PC-9 (cell line): ENCODE measurements at regions not wholly inside any gene's neighbourhood (a gene's known extent, or its start where the extent isn't known, plus 50 kb on each side); places are given as distances from the start of the nearest gene placed in this dataset.

Experiments
- BruUV-seq: library from RNA; stranded (reverse); fragments of 400-500 nt; replicated peaks from 2 replicates; lab custom pipeline; 2021; lab: Mats Ljungman, UMichigan
- CTCF ChIA-PET: fragments of 300-600 bp; sonication (Branson Sonifier 250); formaldehyde crosslinking; loops from one replicate; lab custom pipeline; 2022; ENCODE audit warnings: antibody characterized with exemption; lab: Charles Lee
- POLR2A ChIA-PET: fragments of 300-600 bp; sonication (Branson Sonifier 250); formaldehyde crosslinking; loops from one replicate; lab custom pipeline; 2022; ENCODE audit warnings: antibody characterized with exemption; ENCODE audit not compliant: unreplicated experiment; lab: Charles Lee
- DNase-seq, 2 experiments: peaks; one replicate each; pipeline versions ENCODE4 v3.0.0 to v3.0.0-alpha.2; 2015 to 2022; ENCODE audit warnings: mixed read lengths in 1 of 2
- H2AFZ ChIP-seq: fragments of 200-600 bp; sonication (generic); 2 replicates; pipeline ENCODE4 v1.8.1; 2017; ENCODE audit warnings: antibody characterized with exemption
- H3F3A ChIP-seq: fragments of 200-600 bp; sonication (generic); 2 replicates; pipeline ENCODE4 v1.8.1; 2017; ENCODE audit warnings: antibody characterized with exemption, mild to moderate bottlenecking, low read depth; ENCODE audit not compliant: insufficient read depth
- H3K27ac ChIP-seq: fragments of 200-600 bp; sonication (generic); 2 replicates; pipeline ENCODE4 v1.6.1; 2016; ENCODE audit warnings: mixed run types
- H3K27me3 ChIP-seq: fragments of 200-600 bp; sonication (generic); 2 replicates; pipeline ENCODE4 v1.6.1; 2016; ENCODE audit warnings: low read depth, mixed run types; ENCODE audit not compliant: insufficient read depth
- H3K36me3 ChIP-seq: fragments of 200-600 bp; sonication (generic); 2 replicates; pipeline ENCODE4 v1.6.1; 2016; ENCODE audit warnings: low read depth, mixed run types
- H3K4me1 ChIP-seq: fragments of 200-600 bp; sonication (generic); replicated peaks from 2 replicates; pipeline ENCODE4 v1.6.1; 2016; ENCODE audit warnings: mixed run types; ENCODE audit not compliant: insufficient read depth
- H3K4me2 ChIP-seq: fragments of 200-600 bp; sonication (generic); 2 replicates; pipeline ENCODE4 v1.6.1; 2017; ENCODE audit warnings: mixed run types
- H3K4me3 ChIP-seq: fragments of 200-600 bp; sonication (generic); 2 replicates; pipeline ENCODE4 v1.6.1; 2016; ENCODE audit warnings: mixed run types
- H3K79me2 ChIP-seq: fragments of 200-600 bp; sonication (generic); 2 replicates; pipeline ENCODE4 v1.6.1; 2017; ENCODE audit warnings: low read depth, mixed run types
- H3K9me2 ChIP-seq: fragments of 200-600 bp; sonication (generic); 2 replicates; pipeline ENCODE4 v1.8.1; 2017; ENCODE audit warnings: mild to moderate bottlenecking; ENCODE audit not compliant: insufficient read depth
- H3K9me3 ChIP-seq: fragments of 200-600 bp; sonication (generic); 2 replicates; pipeline ENCODE4 v1.8.1; 2016; ENCODE audit warnings: low read depth; ENCODE audit not compliant: insufficient read depth
- H4K20me1 ChIP-seq: fragments of 200-600 bp; sonication (generic); 2 replicates; pipeline ENCODE4 v1.8.1; 2017; ENCODE audit not compliant: insufficient read depth
- EZH2 ChIP-seq: fragments of 200-600 bp; sonication (generic); IDR thresholded peaks from 2 replicates; pipeline ENCODE4 v1.8.0; 2017; ENCODE audit warnings: antibody characterized with exemption, low read depth
- intact Hi-C: fragments of 100-400 bp; cut with micrococcal nuclease; formaldehyde crosslinking; loops from one replicate; pipeline ENCODE4 v1.10.0; 2022; ENCODE audit not compliant: unreplicated experiment
- TF ChIP-seq, protein P1 (sequence below): fragments of 200-600 bp; sonication (generic); conservative IDR thresholded peaks from 2 replicates; pipeline ENCODE4 v1.6.1; 2017; ENCODE audit warnings: mixed run types, antibody characterized with exemption, mild to moderate bottlenecking, moderate library complexity

DNA sequence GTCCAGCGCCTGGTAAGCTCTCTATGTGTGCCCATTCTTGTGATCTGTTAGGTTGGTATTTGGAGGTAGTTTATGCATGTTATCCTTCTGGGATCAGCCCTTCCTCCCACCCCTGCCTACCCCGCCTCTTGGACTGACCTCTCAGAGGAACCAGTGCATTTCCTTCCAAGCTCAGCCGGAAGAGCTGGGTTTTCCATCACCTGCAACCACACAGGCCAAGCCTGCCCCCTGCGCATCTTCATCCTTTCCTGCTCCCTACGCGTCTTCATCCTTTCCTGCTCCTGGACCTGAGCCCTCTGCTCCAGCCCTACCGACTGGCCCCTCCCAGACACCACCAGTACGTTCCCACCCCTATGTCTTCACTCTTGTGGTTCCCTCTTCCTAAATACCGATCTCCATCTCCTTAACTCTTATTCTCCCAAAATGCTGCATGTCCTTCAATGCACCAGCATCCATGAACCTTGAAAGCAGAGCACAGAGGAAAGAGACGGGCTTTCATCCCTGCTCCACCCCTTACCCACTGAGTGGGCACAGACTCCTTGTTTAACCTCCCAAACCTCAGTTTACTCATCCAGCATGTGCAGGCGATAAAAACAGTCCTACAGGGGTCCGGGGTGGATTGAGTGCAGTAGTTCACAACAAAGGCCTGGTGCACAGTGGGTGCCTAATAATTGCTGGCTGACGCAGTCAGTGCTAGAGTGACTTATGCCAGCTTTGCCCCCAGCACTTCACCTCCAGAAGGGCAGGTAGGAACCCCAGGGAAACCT lies 526.3 kb downstream of the MATN1 start:
- no TSS peak for BruUV-seq
- Histone ChIP-seq H3K9me3 (no peaks in the 10 kb centered on the region), H3K4me3 (no peak overlapping the region), H3F3A (no peaks in the 10 kb centered on the region), H3K27ac (no peak overlapping the region), H3K4me2 (no peak overlapping the region), H2AFZ (no peak overlapping the region), H3K4me1 (no peaks in the 10 kb centered on the region), H3K36me3 (no peaks in the 10 kb centered on the region), H3K27me3 (0 out of 2 replicates have a peak, but pooled peaks cover 14% of the 10 kb centered on the region), H4K20me1 (no peaks in the 10 kb centered on the region), H3K9me2 (no peaks in the 10 kb centered on the region), H3K79me2 (no peaks in the 10 kb centered on the region)
- CTCF ChIA-PET: no interaction called here
- DNase-seq: no peak
- POLR2A ChIA-PET: no interaction called here
- intact Hi-C loops: no loop called here
- TF ChIP-seq EZH2: no peak
- TF ChIP-seq, protein P1, sequence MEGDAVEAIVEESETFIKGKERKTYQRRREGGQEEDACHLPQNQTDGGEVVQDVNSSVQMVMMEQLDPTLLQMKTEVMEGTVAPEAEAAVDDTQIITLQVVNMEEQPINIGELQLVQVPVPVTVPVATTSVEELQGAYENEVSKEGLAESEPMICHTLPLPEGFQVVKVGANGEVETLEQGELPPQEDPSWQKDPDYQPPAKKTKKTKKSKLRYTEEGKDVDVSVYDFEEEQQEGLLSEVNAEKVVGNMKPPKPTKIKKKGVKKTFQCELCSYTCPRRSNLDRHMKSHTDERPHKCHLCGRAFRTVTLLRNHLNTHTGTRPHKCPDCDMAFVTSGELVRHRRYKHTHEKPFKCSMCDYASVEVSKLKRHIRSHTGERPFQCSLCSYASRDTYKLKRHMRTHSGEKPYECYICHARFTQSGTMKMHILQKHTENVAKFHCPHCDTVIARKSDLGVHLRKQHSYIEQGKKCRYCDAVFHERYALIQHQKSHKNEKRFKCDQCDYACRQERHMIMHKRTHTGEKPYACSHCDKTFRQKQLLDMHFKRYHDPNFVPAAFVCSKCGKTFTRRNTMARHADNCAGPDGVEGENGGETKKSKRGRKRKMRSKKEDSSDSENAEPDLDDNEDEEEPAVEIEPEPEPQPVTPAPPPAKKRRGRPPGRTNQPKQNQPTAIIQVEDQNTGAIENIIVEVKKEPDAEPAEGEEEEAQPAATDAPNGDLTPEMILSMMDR: no peak

DNA sequence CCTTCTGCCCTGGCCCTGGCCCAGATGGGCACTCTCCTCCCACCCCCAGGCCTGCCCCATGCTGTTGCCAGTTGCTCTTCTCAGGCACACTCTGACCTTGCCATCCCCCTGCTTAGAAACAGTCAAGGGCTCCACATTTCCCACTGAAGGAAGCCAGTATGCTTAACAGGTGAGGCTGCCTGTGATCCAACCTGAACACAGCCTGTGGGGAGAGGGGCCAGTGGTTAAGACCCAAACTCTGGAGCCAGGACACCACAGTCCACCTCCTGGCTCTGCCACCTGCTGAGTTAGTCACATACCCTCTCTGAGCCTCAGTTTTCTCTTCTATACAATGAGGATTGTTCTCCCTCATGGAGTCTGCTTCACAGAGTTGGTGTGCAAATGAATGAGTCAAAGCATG lies 526.9 kb downstream of the MATN1 start:
- POLR2A ChIA-PET: no interaction called here
- no peak overlapping the region for H2AFZ ChIP-seq
- H3K4me3 ChIP-seq: no peak overlapping the region
- 0 out of 2 replicates have a peak, but pooled peaks cover 14% of the 10 kb centered on the region for H3K27me3 ChIP-seq
- H4K20me1 ChIP-seq: no peaks in the 10 kb centered on the region
- no peak overlapping the region for H3K27ac ChIP-seq
- no peak for DNase-seq
- H3F3A ChIP-seq: no peaks in the 10 kb centered on the region
- H3K79me2 ChIP-seq: no peaks in the 10 kb centered on the region
- BruUV-seq: no TSS peak
- intact Hi-C loops: no loop called here
- H3K4me2 ChIP-seq: no peak overlapping the region
- CTCF ChIA-PET: no interaction called here
- H3K36me3 ChIP-seq: no peaks in the 10 kb centered on the region
- H3K9me3 ChIP-seq: no peaks in the 10 kb centered on the region
- no peaks in the 10 kb centered on the region for H3K9me2 ChIP-seq
- H3K4me1 ChIP-seq: no peaks in the 10 kb centered on the region
- no peak for TF ChIP-seq EZH2
- TF ChIP-seq, protein P1: no peak

DNA sequence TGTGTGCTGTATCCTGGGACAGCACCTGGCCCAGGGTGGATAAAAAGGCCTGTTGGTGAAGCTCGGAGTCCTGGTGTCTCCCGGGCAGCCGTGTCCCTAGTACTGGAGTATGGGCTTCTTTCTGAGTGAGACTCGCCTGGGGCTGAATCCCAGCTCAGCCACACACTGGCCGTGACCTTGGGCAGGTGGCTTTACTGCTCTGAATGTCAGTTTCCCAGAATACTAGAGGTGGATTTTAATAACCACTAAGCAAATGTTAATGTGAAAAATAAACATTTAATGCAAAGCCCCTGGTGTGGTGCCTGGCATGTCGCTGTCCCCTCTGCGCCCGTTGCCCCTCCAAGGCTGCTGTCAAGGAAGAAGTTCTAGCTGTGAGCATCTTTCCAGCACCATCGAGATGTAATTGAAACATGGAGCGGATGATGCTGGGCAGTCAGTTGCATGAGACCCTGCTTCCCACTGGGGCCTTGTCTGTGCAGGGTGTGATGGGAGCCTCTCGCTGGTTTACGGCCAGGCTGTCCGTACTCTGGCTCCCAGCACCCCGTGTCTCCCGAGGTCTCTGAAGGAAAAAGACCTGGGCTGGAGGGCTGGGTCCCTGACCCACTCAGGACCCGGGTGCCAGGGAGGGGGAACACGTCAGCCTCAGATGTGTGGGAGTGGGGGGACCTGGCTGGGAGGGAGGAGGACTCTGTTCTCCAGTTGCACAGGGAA lies 527.8 kb downstream of the MATN1 start:
- H3K9me3 ChIP-seq: no peaks in the 10 kb centered on the region
- H3K27ac ChIP-seq: no peak overlapping the region
- TF ChIP-seq EZH2: no peak
- TF ChIP-seq, protein P1: no peak
- ChIA-PET POLR2A (no interaction called here), CTCF (no interaction called here)
- H3K36me3 ChIP-seq: no peaks in the 10 kb centered on the region
- no peak overlapping the region for H2AFZ ChIP-seq
- 0 out of 2 replicates have a peak, but pooled peaks cover 14% of the 10 kb centered on the region for H3K27me3 ChIP-seq
- H4K20me1 ChIP-seq: no peaks in the 10 kb centered on the region
- no peak for DNase-seq
- H3K4me1 ChIP-seq: no peaks in the 10 kb centered on the region
- no peak overlapping the region for H3K4me3 ChIP-seq
- H3F3A ChIP-seq: no peaks in the 10 kb centered on the region
- intact Hi-C loops: no loop called here
- H3K4me2 ChIP-seq: no peak overlapping the region
- BruUV-seq: no TSS peak
- no peaks in the 10 kb centered on the region for H3K79me2 ChIP-seq
- no peaks in the 10 kb centered on the region for H3K9me2 ChIP-seq
